ENCODE measurements at regions not wholly inside any gene's neighbourhood (a gene's known extent, or its start where the extent isn't known, plus 50 kb on each side); places are given as distances from the start of the nearest gene placed in this dataset.

DNA sequence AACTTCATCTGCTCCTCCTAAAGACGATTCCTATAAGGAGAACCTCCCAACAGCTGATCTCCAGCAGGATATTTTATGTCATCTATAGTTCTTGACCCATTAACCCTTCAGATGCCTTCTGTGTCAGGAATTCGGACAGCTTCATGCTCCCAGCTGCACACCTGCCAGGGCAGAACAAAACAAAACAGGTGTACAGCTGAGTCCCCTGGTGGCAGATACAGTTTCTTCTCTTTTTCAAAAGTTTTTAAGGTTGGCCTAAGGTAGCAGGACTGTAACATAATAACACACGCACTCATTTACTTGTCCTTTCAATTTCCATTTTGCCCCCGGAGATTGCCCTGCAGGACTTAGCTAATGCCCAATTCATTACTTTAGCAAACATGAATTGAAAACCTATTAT lies 218.3 kb downstream of the S1PR1 start:
- in situ Hi-C loops (cut with HindIII; ENCODE audit: low pct_ligation_motif_present, low sequenced_read_pairs) = no loop called here
- no peaks in the 10 kb centered on the region for H3K36me3 ChIP-seq (replicated peaks)
- no peak for TF ChIP-seq CTCF (IDR thresholded peaks at IDR 0.05; ENCODE audit: low read depth, low read length, missing control alignments)

GRCh38 chr1:101460739-101461138 lies 223.9 kb downstream of the S1PR1 start:
- H3K4me3 ChIP-seq (ENCODE audit: low read depth, low read length) = no peak overlapping the region
- TF ChIP-seq CTCF (IDR thresholded peaks at IDR 0.05; ENCODE audit: low read depth, low read length, missing control alignments) = no peak
- DNase-seq = no peak
- no peak overlapping the region for H3K27ac ChIP-seq
- in situ Hi-C loops (cut with HindIII; ENCODE audit: low pct_ligation_motif_present, low sequenced_read_pairs) = no loop called here
- no peaks in the 10 kb centered on the region for H3K36me3 ChIP-seq (replicated peaks)
- no peaks in the 10 kb centered on the region for H3K27me3 ChIP-seq (replicated peaks)

More for the DNA sequence above, 218.3 kb downstream of the S1PR1 start:
- Histone ChIP-seq H3K27me3 (replicated peaks) (no peaks in the 10 kb centered on the region), H3K27ac (no peak overlapping the region), H3K4me3 (ENCODE audit: low read depth, low read length) (no peak overlapping the region)
- DNase-seq = no peak

GRCh38 chr1:101463195-101463594 lies 226.4 kb downstream of the S1PR1 start:
- no peaks in the 10 kb centered on the region for H3K27me3 ChIP-seq (replicated peaks)
- DNase-seq = no peak
- H3K4me3 ChIP-seq (ENCODE audit: low read depth, low read length) = no peak overlapping the region
- H3K36me3 ChIP-seq (replicated peaks) = no peaks in the 10 kb centered on the region
- no peak for TF ChIP-seq CTCF (IDR thresholded peaks at IDR 0.05; ENCODE audit: low read depth, low read length, missing control alignments)
- no peak overlapping the region for H3K27ac ChIP-seq
- in situ Hi-C loops (cut with HindIII; ENCODE audit: low pct_ligation_motif_present, low sequenced_read_pairs) = no loop called here

DNA sequence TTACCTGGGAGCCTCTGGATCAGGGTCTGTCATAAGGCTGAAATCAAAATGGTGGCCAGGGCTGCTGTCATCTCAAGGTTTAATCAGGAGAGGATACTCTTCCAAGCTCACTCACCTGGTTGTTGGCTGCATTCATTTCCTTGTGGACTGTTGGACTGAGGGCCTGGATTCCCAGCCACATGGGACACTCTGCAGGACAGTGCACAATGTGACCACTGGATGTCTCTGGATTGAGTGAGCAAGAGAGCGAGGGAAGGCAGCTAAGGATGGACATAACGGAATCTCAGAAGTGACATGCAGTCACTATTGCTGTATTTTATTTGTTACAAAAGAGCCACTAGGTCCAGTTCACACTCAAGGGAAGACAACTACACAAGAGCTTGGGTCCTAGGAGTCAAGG lies 229.1 kb downstream of the S1PR1 start:
- Histone ChIP-seq H3K27ac (no peak overlapping the region), H3K4me3 (ENCODE audit: low read depth, low read length) (no peak overlapping the region), H3K36me3 (replicated peaks) (no peaks in the 10 kb centered on the region), H3K27me3 (replicated peaks) (no peaks in the 10 kb centered on the region)
- in situ Hi-C loops (cut with HindIII; ENCODE audit: low pct_ligation_motif_present, low sequenced_read_pairs) = no loop called here
- DNase-seq = no peak
- no peak for TF ChIP-seq CTCF (IDR thresholded peaks at IDR 0.05; ENCODE audit: low read depth, low read length, missing control alignments)

DNA sequence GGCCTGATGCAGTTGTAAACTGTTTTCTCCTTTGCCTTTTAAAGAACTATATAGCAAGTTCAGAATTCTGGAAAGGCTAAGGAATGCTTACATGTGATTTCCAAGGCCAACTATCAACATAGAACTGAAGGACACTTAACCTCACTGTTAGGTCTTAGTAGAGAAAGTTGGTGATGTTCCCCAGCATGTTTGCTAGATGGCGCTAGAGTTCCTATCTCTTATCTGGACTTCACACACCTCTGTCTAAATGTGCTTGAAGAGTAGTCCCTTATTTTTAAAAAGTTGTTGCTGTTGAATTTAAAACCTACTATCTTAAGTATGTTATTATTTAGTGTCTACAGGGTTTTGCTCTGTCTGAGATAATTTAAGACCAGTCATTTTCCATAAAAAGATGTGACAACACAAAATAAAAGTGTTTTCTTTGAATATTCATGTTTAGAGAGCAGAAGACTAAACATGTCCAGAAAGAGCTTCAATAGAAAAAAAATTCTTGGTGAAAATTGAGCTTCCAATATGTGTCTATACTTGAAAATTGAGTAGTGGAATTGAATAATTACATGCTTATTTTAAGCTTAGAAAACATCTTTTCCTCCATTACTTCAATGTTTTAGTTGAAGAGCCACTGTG lies 237.3 kb downstream of the S1PR1 start:
- in situ Hi-C loops (cut with HindIII; ENCODE audit: low pct_ligation_motif_present, low sequenced_read_pairs) = no loop called here
- no peak for TF ChIP-seq CTCF (IDR thresholded peaks at IDR 0.05; ENCODE audit: low read depth, low read length, missing control alignments)

GRCh38 chr1:101476541-101476940 lies 239.7 kb downstream of the S1PR1 start:
- no peak overlapping the region for H3K27ac ChIP-seq

More for the DNA sequence above, 237.3 kb downstream of the S1PR1 start:
- DNase-seq = no peak
- H3K27ac ChIP-seq = no peak overlapping the region
- H3K4me3 ChIP-seq (ENCODE audit: low read depth, low read length) = no peak overlapping the region
- H3K27me3 ChIP-seq (replicated peaks) = no peaks in the 10 kb centered on the region
- no peaks in the 10 kb centered on the region for H3K36me3 ChIP-seq (replicated peaks)

More at GRCh38 chr1:101476541-101476940, 239.7 kb downstream of the S1PR1 start:
- no peaks in the 10 kb centered on the region for H3K27me3 ChIP-seq (replicated peaks)
- in situ Hi-C loops (cut with HindIII; ENCODE audit: low pct_ligation_motif_present, low sequenced_read_pairs) = no loop called here
- H3K36me3 ChIP-seq (replicated peaks) = no peaks in the 10 kb centered on the region
- no peak for DNase-seq
- H3K4me3 ChIP-seq (ENCODE audit: low read depth, low read length) = no peak overlapping the region
- TF ChIP-seq CTCF (IDR thresholded peaks at IDR 0.05; ENCODE audit: low read depth, low read length, missing control alignments) = no peak
